ENCODE measurements at regions not wholly inside any gene's neighbourhood (a gene's known extent, or its start where the extent isn't known, plus 50 kb on each side); places are given as distances from the start of the nearest gene placed in this dataset.

DNA sequence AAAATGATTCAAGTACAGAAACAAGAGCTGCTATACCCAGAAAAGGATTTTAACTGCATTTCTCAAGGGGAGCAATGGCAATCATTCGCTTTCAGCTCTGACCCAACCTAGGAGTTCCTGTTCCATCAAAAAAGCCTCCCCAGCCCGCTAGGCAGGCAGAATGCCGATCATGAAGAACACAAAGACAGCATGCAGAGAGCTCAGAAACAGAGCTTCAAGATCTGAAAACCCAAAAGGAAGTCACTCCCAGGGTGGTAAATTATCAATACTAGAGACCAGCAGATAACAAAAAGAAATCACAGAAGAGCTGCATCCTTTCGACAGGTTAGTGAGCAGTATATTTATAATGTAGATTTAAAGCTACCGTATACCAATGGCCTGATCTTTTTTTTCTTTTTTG, 84.8 kb upstream of the CRIM1 start:
- CTCF ChIA-PET, result no interaction called here

DNA sequence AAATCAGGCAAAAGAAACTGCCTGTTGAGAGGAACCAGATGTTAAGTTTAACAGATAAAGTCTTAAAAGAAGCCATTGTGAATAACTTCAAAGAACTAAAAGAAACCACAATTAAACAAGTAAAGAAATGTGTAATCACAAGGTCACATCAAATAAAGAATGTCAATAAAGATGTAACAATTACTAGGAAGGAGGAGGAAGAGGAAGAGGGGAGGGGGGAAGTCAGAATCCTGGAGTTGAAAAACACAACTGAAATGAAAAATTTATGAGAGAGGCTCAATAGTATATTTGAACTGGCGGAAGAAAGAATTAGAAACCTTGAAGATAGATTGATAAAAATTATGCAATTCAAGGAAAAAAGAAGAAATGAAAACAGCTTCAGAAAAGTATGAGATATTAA, 88.4 kb upstream of the CRIM1 start:
- H3K27ac Mint-ChIP-seq, result no peak overlapping the region
- peaks cover 0 to 9% of the 10 kb centered on the region in 2 experiments for H3K9me3 ChIP-seq (ENCODE audit: control insufficient read depth in 1 of 2, insufficient read depth in 1 of 2, low read length in 2 of 2)
- H3K4me3 ChIP-seq (ENCODE audit: low read length), result no peak overlapping the region
- DNase-seq (peak in 1 of 14 experiments; percentile 2), ATAC-seq (ENCODE audit: poor library complexity) (no peak)
- H3K27me3 ChIP-seq (ENCODE audit: control insufficient read depth in 1 of 2, insufficient read depth in 2 of 2, low read length in 2 of 2), result no peaks in the 10 kb centered on the region
- POLR2A ChIA-PET, result no interaction called here
- CTCF ChIA-PET, result no interaction called here
- H3K4me1 ChIP-seq (ENCODE audit: insufficient read depth, low read length), result peaks cover 3% of the 10 kb centered on the region
- TF ChIP-seq, protein P1, sequence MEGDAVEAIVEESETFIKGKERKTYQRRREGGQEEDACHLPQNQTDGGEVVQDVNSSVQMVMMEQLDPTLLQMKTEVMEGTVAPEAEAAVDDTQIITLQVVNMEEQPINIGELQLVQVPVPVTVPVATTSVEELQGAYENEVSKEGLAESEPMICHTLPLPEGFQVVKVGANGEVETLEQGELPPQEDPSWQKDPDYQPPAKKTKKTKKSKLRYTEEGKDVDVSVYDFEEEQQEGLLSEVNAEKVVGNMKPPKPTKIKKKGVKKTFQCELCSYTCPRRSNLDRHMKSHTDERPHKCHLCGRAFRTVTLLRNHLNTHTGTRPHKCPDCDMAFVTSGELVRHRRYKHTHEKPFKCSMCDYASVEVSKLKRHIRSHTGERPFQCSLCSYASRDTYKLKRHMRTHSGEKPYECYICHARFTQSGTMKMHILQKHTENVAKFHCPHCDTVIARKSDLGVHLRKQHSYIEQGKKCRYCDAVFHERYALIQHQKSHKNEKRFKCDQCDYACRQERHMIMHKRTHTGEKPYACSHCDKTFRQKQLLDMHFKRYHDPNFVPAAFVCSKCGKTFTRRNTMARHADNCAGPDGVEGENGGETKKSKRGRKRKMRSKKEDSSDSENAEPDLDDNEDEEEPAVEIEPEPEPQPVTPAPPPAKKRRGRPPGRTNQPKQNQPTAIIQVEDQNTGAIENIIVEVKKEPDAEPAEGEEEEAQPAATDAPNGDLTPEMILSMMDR (IDR thresholded peaks at IDR 0.05), result no peak
- H3K27ac ChIP-seq (ENCODE audit: low read depth in 1 of 2, low read length in 2 of 2), result no peak overlapping the region
- H3K9me3 Mint-ChIP-seq, result peaks cover 7% of the 10 kb centered on the region
- no peaks in the 10 kb centered on the region for H3K27me3 Mint-ChIP-seq
- H3K36me3 ChIP-seq (ENCODE audit: insufficient read depth, low read length), result no peaks in the 10 kb centered on the region
- H3K36me3 Mint-ChIP-seq (ENCODE audit: low read depth), result no peaks in the 10 kb centered on the region
- peaks cover 13% of the 10 kb centered on the region for H3K4me1 Mint-ChIP-seq (ENCODE audit: low read depth)
- H3K4me3 Mint-ChIP-seq, result no peak overlapping the region
- intact Hi-C loops (cut with DNase I, micrococcal nuclease), result no loop called here

More for the DNA sequence above, 84.8 kb upstream of the CRIM1 start:
- ATAC-seq (ENCODE audit: poor library complexity) (no peak), DNase-seq (no peak)
- Histone ChIP-seq H3K27ac (ENCODE audit: low read depth in 1 of 2, low read length in 2 of 2) (no peak overlapping the region), H3K4me3 (ENCODE audit: low read length) (no peak overlapping the region), H3K36me3 (ENCODE audit: insufficient read depth, low read length) (no peaks in the 10 kb centered on the region), H3K9me3 (ENCODE audit: control insufficient read depth in 1 of 2, insufficient read depth in 1 of 2, low read length in 2 of 2) (peaks cover 0 to 9% of the 10 kb centered on the region in 2 experiments), H3K27me3 (ENCODE audit: control insufficient read depth in 1 of 2, insufficient read depth in 2 of 2, low read length in 2 of 2) (no peaks in the 10 kb centered on the region), H3K4me1 (ENCODE audit: insufficient read depth, low read length) (peaks cover 3% of the 10 kb centered on the region)
- H3K27ac Mint-ChIP-seq, result no peak overlapping the region
- peaks cover 7% of the 10 kb centered on the region for H3K9me3 Mint-ChIP-seq
- intact Hi-C loops (cut with DNase I, micrococcal nuclease), result no loop called here
- no peaks in the 10 kb centered on the region for H3K27me3 Mint-ChIP-seq
- no peaks in the 10 kb centered on the region for H3K36me3 Mint-ChIP-seq (ENCODE audit: low read depth)
- TF ChIP-seq, protein P1 (IDR thresholded peaks at IDR 0.05), result no peak
- H3K4me1 Mint-ChIP-seq (ENCODE audit: low read depth), result peaks cover 13% of the 10 kb centered on the region
- no peak overlapping the region for H3K4me3 Mint-ChIP-seq
- POLR2A ChIA-PET, result no interaction called here

DNA sequence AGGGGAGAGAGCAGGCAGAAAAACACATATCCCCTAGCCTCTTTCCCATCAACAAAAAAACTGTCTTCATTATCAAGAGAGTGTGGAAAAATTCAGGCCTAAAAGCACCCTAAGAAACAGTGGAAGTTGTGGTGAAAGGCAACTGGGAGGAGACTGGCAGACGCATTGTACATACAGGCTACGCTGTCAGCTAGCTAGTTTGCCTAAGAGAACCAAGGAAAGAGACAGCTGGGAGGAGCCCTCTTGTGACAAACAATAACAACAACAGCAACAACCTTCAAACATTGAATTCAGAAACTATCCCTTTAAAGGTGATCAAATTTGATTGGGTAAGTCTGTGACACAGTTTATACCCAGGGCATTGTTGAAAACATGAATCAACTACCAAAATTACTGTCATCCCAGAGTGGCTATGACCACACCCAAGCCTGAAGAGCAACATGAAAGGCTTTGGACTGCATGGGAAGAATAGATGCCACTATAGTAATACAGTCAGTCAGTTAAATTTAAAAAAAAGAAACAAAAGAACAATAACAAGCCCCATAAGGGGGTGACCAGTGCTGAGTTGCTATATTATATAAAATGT, 88.9 kb upstream of the CRIM1 start:
- Histone ChIP-seq H3K27me3 (ENCODE audit: control insufficient read depth in 1 of 2, insufficient read depth in 2 of 2, low read length in 2 of 2) (no peaks in the 10 kb centered on the region), H3K4me1 (ENCODE audit: insufficient read depth, low read length) (peaks cover 3% of the 10 kb centered on the region), H3K36me3 (ENCODE audit: insufficient read depth, low read length) (no peaks in the 10 kb centered on the region), H3K9me3 (ENCODE audit: control insufficient read depth in 1 of 2, insufficient read depth in 1 of 2, low read length in 2 of 2) (peaks cover 0 to 9% of the 10 kb centered on the region in 2 experiments), H3K4me3 (ENCODE audit: low read length) (no peak overlapping the region), H3K27ac (ENCODE audit: low read depth in 1 of 2, low read length in 2 of 2) (no peak overlapping the region)
- Mint-ChIP-seq H3K4me1 (ENCODE audit: low read depth) (peaks cover 12% of the 10 kb centered on the region), H3K36me3 (ENCODE audit: low read depth) (no peaks in the 10 kb centered on the region), H3K27ac (no peak overlapping the region), H3K27me3 (no peaks in the 10 kb centered on the region), H3K9me3 (peaks cover 7% of the 10 kb centered on the region), H3K4me3 (no peak overlapping the region)
- ATAC-seq (ENCODE audit: poor library complexity), result no peak
- peak in 1 of 14 experiments; percentile 1 for DNase-seq
- ChIA-PET CTCF (no interaction called here), POLR2A (no interaction called here)
- TF ChIP-seq, protein P1 (IDR thresholded peaks at IDR 0.05), result no peak
- intact Hi-C loops (cut with DNase I, micrococcal nuclease), result no loop called here

Data from CD4-positive, alpha-beta T cell (primary cell).